ENCODE measurements at regions not wholly inside any gene's neighbourhood (a gene's known extent, or its start where the extent isn't known, plus 50 kb on each side); places are given as distances from the start of the nearest gene placed in this dataset.

- Histone ChIP-seq H3K14ac (ENCODE audit: insufficient read depth, low read length) (no peak overlapping the region), H2AFZ (ENCODE audit: low read length) (no peak overlapping the region), H2BK12ac (ENCODE audit: insufficient read length, low read depth, low read length) (no peak overlapping the region), H3K27me3 (ENCODE audit: insufficient read depth, low read length) (no peaks in the 10 kb centered on the region), H4K91ac (ENCODE audit: insufficient read length, low read depth, low read length) (no peak overlapping the region), H2BK20ac (ENCODE audit: low read depth, low read length, poor library complexity, severe bottlenecking) (no peak overlapping the region), H2BK15ac (ENCODE audit: low read depth, low read length) (no peak overlapping the region), H3K9ac (ENCODE audit: extremely low read depth, insufficient read length, low read length) (no peak overlapping the region), H4K8ac (replicated peaks; ENCODE audit: insufficient read length, low read depth, low read length) (no peak overlapping the region), H3K9me3 (ENCODE audit: control insufficient read depth, low read depth, low read length) (no peaks in the 10 kb centered on the region), H3K79me1 (ENCODE audit: insufficient read depth, low read depth, low read length, poor library complexity, severe bottlenecking) (no peaks in the 10 kb centered on the region), H3K18ac (ENCODE audit: insufficient read length, low read depth, low read length) (no peak overlapping the region), H3K27ac (ENCODE audit: insufficient read length, low read depth, low read length) (no peak overlapping the region), H4K20me1 (ENCODE audit: control insufficient read depth, insufficient read depth, insufficient read length) (no peaks in the 10 kb centered on the region), H3K56ac (ENCODE audit: insufficient read length, low read depth, low read length) (no peak overlapping the region), H3K4me1 (ENCODE audit: insufficient read depth, low read length) (no peaks in the 10 kb centered on the region; the same call in 1 of the 2 replicates), H3K23ac (ENCODE audit: insufficient read length, low read depth, low read length) (no peak overlapping the region), H4K5ac (ENCODE audit: insufficient read length, low read depth, low read length) (no peak overlapping the region), H3K79me2 (ENCODE audit: insufficient read depth, low read length) (no peaks in the 10 kb centered on the region), H3K4me2 (ENCODE audit: insufficient read depth, insufficient read length, low read length) (no peak overlapping the region), H3K23me2 (ENCODE audit: insufficient read length, low read depth, low read length, poor library complexity, severe bottlenecking) (no peaks in the 10 kb centered on the region), H3T11ph (ENCODE audit: low read length) (no peak overlapping the region), H2BK5ac (ENCODE audit: insufficient read length, low read length) (no peak overlapping the region), H2BK120ac (ENCODE audit: low read depth, low read length, poor library complexity, severe bottlenecking) (no peak overlapping the region), H3K4ac (ENCODE audit: low read depth, low read length) (no peak overlapping the region), H2AK5ac (ENCODE audit: insufficient read length, low read length) (no peak overlapping the region)
- no peak for DNase-seq
- TF ChIP-seq, protein P1, sequence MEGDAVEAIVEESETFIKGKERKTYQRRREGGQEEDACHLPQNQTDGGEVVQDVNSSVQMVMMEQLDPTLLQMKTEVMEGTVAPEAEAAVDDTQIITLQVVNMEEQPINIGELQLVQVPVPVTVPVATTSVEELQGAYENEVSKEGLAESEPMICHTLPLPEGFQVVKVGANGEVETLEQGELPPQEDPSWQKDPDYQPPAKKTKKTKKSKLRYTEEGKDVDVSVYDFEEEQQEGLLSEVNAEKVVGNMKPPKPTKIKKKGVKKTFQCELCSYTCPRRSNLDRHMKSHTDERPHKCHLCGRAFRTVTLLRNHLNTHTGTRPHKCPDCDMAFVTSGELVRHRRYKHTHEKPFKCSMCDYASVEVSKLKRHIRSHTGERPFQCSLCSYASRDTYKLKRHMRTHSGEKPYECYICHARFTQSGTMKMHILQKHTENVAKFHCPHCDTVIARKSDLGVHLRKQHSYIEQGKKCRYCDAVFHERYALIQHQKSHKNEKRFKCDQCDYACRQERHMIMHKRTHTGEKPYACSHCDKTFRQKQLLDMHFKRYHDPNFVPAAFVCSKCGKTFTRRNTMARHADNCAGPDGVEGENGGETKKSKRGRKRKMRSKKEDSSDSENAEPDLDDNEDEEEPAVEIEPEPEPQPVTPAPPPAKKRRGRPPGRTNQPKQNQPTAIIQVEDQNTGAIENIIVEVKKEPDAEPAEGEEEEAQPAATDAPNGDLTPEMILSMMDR (conservative IDR thresholded peaks at IDR 0.05): no peak
- no CpG with 5 or more reads among the region's 5 CpGs for WGBS (ENCODE audit: extremely low coverage, insufficient read length, low lambda C conversion rate)
- Mint-ChIP-seq H3K4me1 (peaks cover 14 to 25% of the 10 kb centered on the region in 2 experiments), H3K27ac (no peak overlapping the region), H3K36me3 (ENCODE audit: insufficient read depth in 1 of 3, low read depth in 3 of 3) (no peaks in the 10 kb centered on the region), H3K4me3 (no peak overlapping the region), H3K9me3 (no peaks in the 10 kb centered on the region; a peak in 1 of 5 replicates), H3K27me3 (ENCODE audit: low read depth) (no peaks in the 10 kb centered on the region)
Measured at GRCh38 chr6:87993356-87993755, 54.3 kb upstream of the SPACA1 start.
